ENCODE measurements at regions not wholly inside any gene's neighbourhood (a gene's known extent, or its start where the extent isn't known, plus 50 kb on each side); places are given as distances from the start of the nearest gene placed in this dataset.

DNA sequence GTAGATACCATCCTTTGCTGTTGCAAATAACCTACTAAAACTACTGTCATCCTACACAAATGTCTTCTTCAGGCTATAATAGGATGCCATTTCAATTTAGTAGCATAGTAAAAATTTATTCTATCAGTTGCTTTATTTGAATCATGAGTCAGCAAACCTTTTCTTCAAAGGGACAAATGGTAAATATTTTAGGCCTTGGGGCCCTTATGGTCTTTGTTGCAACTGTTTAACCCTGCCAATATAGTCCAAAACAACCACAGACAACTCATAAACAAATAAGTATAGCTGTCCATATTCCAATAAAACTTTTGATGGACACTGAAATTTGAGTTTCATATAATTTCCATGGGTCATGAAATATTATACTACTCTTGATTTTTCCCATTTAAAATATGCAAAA, 54.0 kb upstream of the CCBE1 start:
- DNase-seq, result no peak

- DNase-seq, result peak; percentile 93
Observed at GRCh38 chr18:59748628-59749360, 51.6 kb upstream of the CCBE1 start.

All from fibroblast of upper back skin (primary cell).